HUES64 (cell line): ENCODE measurements at regions not wholly inside any gene's neighbourhood (a gene's known extent, or its start where the extent isn't known, plus 50 kb on each side); places are given as distances from the start of the nearest gene placed in this dataset.

ENCODE experiments used
- H3K27ac ChIP-seq: 2 replicates; pipeline ENCODE4 v1.7.0; 2013; ENCODE audit warnings: low read depth, low read length, inconsistent platforms
- H3K27me3 ChIP-seq: 2 replicates; pipeline ENCODE4 v1.6.1; 2013; ENCODE audit warnings: mild to moderate bottlenecking, low read length; ENCODE audit not compliant: insufficient read depth
- H3K36me3 ChIP-seq: 2 replicates; pipeline ENCODE4 v1.6.1; 2013; ENCODE audit warnings: mild to moderate bottlenecking, low read length; ENCODE audit not compliant: insufficient read depth
- H3K4me1 ChIP-seq: 2 replicates; pipeline ENCODE4 v1.6.1; 2013; ENCODE audit warnings: mild to moderate bottlenecking, low read length, moderate library complexity; ENCODE audit not compliant: insufficient read depth
- H3K4me3 ChIP-seq: 2 replicates; pipeline ENCODE4 v1.5.1; 2013; ENCODE audit warnings: mild to moderate bottlenecking, low read length, moderate library complexity
- H3K9ac ChIP-seq: 2 replicates; pipeline ENCODE4 v1.6.1; 2013; ENCODE audit warnings: mild to moderate bottlenecking, low read depth, low read length
- H3K9me3 ChIP-seq: 2 replicates; pipeline ENCODE4 v1.6.1; 2013; ENCODE audit warnings: low read depth, low read length; ENCODE audit not compliant: insufficient read depth
- WGBS: fragments of 150-250, 120-280 bp; methylation state at CpG from one replicate; pipeline ENCODE4 v1.1.7; 2013; ENCODE audit warnings: missing lambda C conversion rate; 5-methylcytosine and 5-hydroxymethylcytosine counted together

GRCh38 chr7:89401099-89401498, 605.6 kb upstream of the TEX47 start:
- H3K9ac ChIP-seq, result no peak overlapping the region
- no peak overlapping the region for H3K27ac ChIP-seq
- H3K4me1 ChIP-seq, result no peaks in the 10 kb centered on the region
- no peak overlapping the region for H3K4me3 ChIP-seq
- no peaks in the 10 kb centered on the region for H3K36me3 ChIP-seq
- H3K27me3 ChIP-seq, result no peaks in the 10 kb centered on the region
- H3K9me3 ChIP-seq, result 0 out of 2 replicates have a peak, but pooled peaks cover 2% of the 10 kb centered on the region

- Histone ChIP-seq H3K9me3 (0 out of 2 replicates have a peak, but pooled peaks cover 2% of the 10 kb centered on the region), H3K27ac (no peak overlapping the region), H3K4me3 (no peak overlapping the region), H3K4me1 (no peaks in the 10 kb centered on the region), H3K27me3 (no peaks in the 10 kb centered on the region), H3K36me3 (no peaks in the 10 kb centered on the region), H3K9ac (no peak overlapping the region)
- 100% methylated on average over 4 of the region's 4 CpGs for WGBS
These were observed 606.2 kb upstream of the TEX47 start for GRCh38 chr7:89401690-89402089.

- Histone ChIP-seq H3K27ac (no peak overlapping the region), H3K9me3 (peaks cover 12% of the 10 kb centered on the region; the same call in 1 of the 2 replicates), H3K27me3 (no peaks in the 10 kb centered on the region), H3K4me1 (no peaks in the 10 kb centered on the region), H3K9ac (no peak overlapping the region), H3K36me3 (no peaks in the 10 kb centered on the region), H3K4me3 (no peak overlapping the region)
These were observed 656.4 kb upstream of the TEX47 start for GRCh38 chr7:89451911-89452310.

GRCh38 chr7:89456556-89456955, 661.0 kb upstream of the TEX47 start:
- Histone ChIP-seq H3K4me1 (no peaks in the 10 kb centered on the region), H3K27me3 (no peaks in the 10 kb centered on the region), H3K36me3 (no peaks in the 10 kb centered on the region), H3K9ac (no peak overlapping the region), H3K4me3 (no peak overlapping the region), H3K27ac (no peak overlapping the region), H3K9me3 (peaks cover 12% of the 10 kb centered on the region; the same call in 1 of the 2 replicates)
- WGBS, result 69% methylated on average over 1 of the region's 1 CpG

DNA sequence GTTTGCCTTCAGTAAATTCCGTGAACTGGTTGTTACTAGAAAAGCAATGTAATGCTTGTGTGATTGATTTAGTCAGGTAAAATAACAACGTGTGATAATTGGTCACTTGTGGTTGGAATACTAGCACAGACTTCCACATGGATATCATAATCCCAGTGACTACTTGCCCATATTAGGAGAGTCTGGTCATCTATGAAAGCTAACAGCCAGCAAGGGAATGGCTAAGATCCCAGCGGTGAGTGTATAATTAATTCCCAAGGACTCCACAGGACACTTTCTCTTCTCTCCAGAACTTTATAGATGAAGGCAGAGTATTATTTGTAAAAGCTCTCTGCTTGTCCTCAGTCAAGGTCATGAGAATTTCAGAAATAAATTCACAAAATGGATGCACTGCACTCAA, 662.6 kb upstream of the TEX47 start:
- no peaks in the 10 kb centered on the region for H3K4me1 ChIP-seq
- WGBS, result 93% methylated on average over 3 of the region's 3 CpGs
- no peak overlapping the region for H3K9ac ChIP-seq
- peaks cover 12% of the 10 kb centered on the region; the same call in 1 of the 2 replicates for H3K9me3 ChIP-seq
- H3K27me3 ChIP-seq, result no peaks in the 10 kb centered on the region
- H3K27ac ChIP-seq, result no peak overlapping the region
- no peaks in the 10 kb centered on the region for H3K36me3 ChIP-seq
- no peak overlapping the region for H3K4me3 ChIP-seq

DNA sequence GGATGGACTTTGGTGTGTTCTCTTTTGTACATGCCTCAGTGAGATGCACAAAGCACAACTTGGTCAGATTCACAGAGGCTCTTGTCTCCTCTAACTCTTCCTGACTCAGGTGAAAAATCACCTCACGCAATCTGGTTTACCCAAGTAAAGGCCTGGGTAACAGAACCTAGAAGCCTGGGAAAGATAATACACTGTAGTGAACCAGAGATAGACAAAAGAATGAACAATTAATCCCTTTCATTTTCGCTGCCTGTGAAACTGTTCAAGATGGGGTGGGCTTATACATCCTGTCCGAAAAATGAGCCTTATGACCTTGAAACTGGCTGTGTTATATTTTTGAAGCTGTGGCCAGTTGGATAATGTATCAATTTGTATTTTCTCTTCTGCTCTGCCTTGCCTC, 678.9 kb upstream of the TEX47 start:
- Histone ChIP-seq H3K9me3 (peaks cover 33% of the 10 kb centered on the region), H3K27ac (no peak overlapping the region), H3K9ac (no peak overlapping the region), H3K4me3 (no peak overlapping the region), H3K4me1 (no peaks in the 10 kb centered on the region), H3K27me3 (no peaks in the 10 kb centered on the region), H3K36me3 (no peaks in the 10 kb centered on the region)
- WGBS, result 91% methylated on average over 3 of the region's 3 CpGs

GRCh38 chr7:89477991-89478390, 676.3 kb upstream of the STEAP1 start:
- H3K4me1 ChIP-seq, result no peaks in the 10 kb centered on the region
- no peak overlapping the region for H3K27ac ChIP-seq
- H3K36me3 ChIP-seq, result no peaks in the 10 kb centered on the region
- H3K27me3 ChIP-seq, result no peaks in the 10 kb centered on the region
- H3K9ac ChIP-seq, result no peak overlapping the region
- peaks cover 10% of the 10 kb centered on the region for H3K9me3 ChIP-seq
- no peak overlapping the region for H3K4me3 ChIP-seq
- WGBS, result 96% methylated on average over 1 of the region's 3 CpGs

GRCh38 chr7:89495704-89496103, 658.6 kb upstream of the STEAP1 start:
- no peaks in the 10 kb centered on the region for H3K4me1 ChIP-seq
- WGBS, result 72% methylated on average over 3 of the region's 3 CpGs
- H3K9ac ChIP-seq, result no peak overlapping the region
- no peaks in the 10 kb centered on the region for H3K27me3 ChIP-seq
- peaks cover 7% of the 10 kb centered on the region; the same call in 1 of the 2 replicates for H3K9me3 ChIP-seq
- no peak overlapping the region for H3K4me3 ChIP-seq
- no peaks in the 10 kb centered on the region for H3K36me3 ChIP-seq
- H3K27ac ChIP-seq, result no peak overlapping the region

GRCh38 chr7:89500084-89500483, 654.2 kb upstream of the STEAP1 start:
- no peaks in the 10 kb centered on the region for H3K36me3 ChIP-seq
- 80% methylated on average over 1 of the region's 2 CpGs for WGBS

DNA sequence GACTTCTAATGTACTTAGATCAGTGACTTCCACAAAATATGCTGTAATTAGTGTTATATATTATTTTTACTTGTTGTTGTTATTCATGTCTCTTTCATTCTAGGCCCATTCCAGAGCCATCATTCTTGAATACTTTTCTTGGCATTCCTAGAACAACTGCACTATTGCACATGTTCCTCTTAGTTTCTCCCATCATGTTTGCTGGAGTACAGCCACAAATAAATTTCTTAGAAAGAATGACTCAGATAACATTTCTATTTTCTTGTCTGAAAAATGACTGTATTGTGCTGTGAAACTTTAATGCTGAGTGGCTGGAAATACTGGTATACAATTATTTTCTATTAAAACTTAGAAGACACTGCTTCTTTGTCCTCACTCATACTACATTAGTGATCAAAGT, 651.0 kb upstream of the STEAP1 start:
- no peak overlapping the region for H3K9ac ChIP-seq
- no peaks in the 10 kb centered on the region for H3K27me3 ChIP-seq
- H3K36me3 ChIP-seq, result no peaks in the 10 kb centered on the region
- H3K4me1 ChIP-seq, result no peaks in the 10 kb centered on the region
- H3K4me3 ChIP-seq, result no peak overlapping the region
- H3K9me3 ChIP-seq, result peaks cover 14% of the 10 kb centered on the region
- H3K27ac ChIP-seq, result no peak overlapping the region

More at GRCh38 chr7:89500084-89500483, 654.2 kb upstream of the STEAP1 start:
- H3K4me3 ChIP-seq, result no peak overlapping the region
- H3K4me1 ChIP-seq, result no peaks in the 10 kb centered on the region
- no peaks in the 10 kb centered on the region for H3K27me3 ChIP-seq
- no peak overlapping the region for H3K9ac ChIP-seq
- no peak overlapping the region for H3K27ac ChIP-seq
- H3K9me3 ChIP-seq, result peaks cover 14% of the 10 kb centered on the region

GRCh38 chr7:89507034-89507433, 647.2 kb upstream of the STEAP1 start:
- H3K27ac ChIP-seq, result no peak overlapping the region
- H3K27me3 ChIP-seq, result no peaks in the 10 kb centered on the region
- 94% methylated on average over 3 of the region's 3 CpGs for WGBS
- no peak overlapping the region for H3K9ac ChIP-seq
- no peak overlapping the region for H3K4me3 ChIP-seq
- peaks cover 27% of the 10 kb centered on the region for H3K9me3 ChIP-seq
- no peaks in the 10 kb centered on the region for H3K4me1 ChIP-seq
- H3K36me3 ChIP-seq, result no peaks in the 10 kb centered on the region

DNA sequence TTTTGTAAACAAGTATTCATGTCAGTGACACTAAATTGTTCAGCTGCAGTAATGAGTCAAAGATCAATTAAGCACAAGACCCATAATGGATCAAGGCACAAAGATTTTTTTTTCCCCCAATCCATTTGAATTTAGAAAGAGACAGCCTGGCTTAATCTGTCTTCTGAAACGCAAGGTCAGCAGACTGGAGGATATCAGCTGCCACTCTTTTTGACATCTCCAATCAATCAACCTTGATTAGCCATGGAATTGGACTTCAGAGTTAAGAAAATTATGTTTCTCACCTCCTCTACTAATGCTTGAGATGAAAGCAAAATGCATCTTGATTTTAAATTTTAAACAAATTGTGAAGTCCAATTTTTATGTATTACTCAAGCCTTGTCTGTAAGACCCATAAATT, 642.4 kb upstream of the STEAP1 start:
- no peaks in the 10 kb centered on the region for H3K27me3 ChIP-seq
- 82% methylated on average over 1 of the region's 1 CpG for WGBS
- no peaks in the 10 kb centered on the region for H3K36me3 ChIP-seq
- H3K4me1 ChIP-seq, result no peaks in the 10 kb centered on the region
- H3K4me3 ChIP-seq, result no peak overlapping the region
- H3K9me3 ChIP-seq, result peaks cover 26% of the 10 kb centered on the region; the same call in 1 of the 2 replicates
- no peak overlapping the region for H3K27ac ChIP-seq
- H3K9ac ChIP-seq, result no peak overlapping the region
